ENCODE measurements at regions not wholly inside any gene's neighbourhood (a gene's known extent, or its start where the extent isn't known, plus 50 kb on each side); places are given as distances from the start of the nearest gene placed in this dataset.

GRCh38 chr9:115439641-115440040 lies 321.7 kb upstream of the TNC start:
- Histone ChIP-seq H3K4me1 (ENCODE audit: insufficient read depth, low read length, poor library complexity, severe bottlenecking) (no peaks in the 10 kb centered on the region), H3K4me3 (ENCODE audit: low read length, poor library complexity, severe bottlenecking) (no peak overlapping the region), H3K4me2 (ENCODE audit: low read depth, low read length, poor library complexity, severe bottlenecking) (no peak overlapping the region), H3F3A (ENCODE audit: low read depth) (no peaks in the 10 kb centered on the region), H3K9ac (ENCODE audit: low read depth, low read length, poor library complexity, severe bottlenecking) (no peak overlapping the region), H3K27me3 (ENCODE audit: insufficient read depth, low read length, poor library complexity, severe bottlenecking) (no peaks in the 10 kb centered on the region), H3K36me3 (ENCODE audit: insufficient read depth, low read length) (no peaks in the 10 kb centered on the region), H3K79me2 (ENCODE audit: insufficient read depth, low read length) (no peaks in the 10 kb centered on the region), H2AFZ (ENCODE audit: low read length) (no peak overlapping the region), H3K9me3 (ENCODE audit: insufficient read depth, low read depth, low read length) (no peaks in the 10 kb centered on the region), H3K9me2 (replicated peaks; ENCODE audit: low read depth, low read length) (no peaks in the 10 kb centered on the region), H4K20me1 (ENCODE audit: insufficient read depth, low read length, poor library complexity, severe bottlenecking) (no peaks in the 10 kb centered on the region)
- no peak for TF ChIP-seq CTCF (conservative IDR thresholded peaks at IDR 0.05; ENCODE audit: low read length)
- no peak for TF ChIP-seq EZH2phosphoT487 (IDR thresholded peaks at IDR 0.05; ENCODE audit: borderline replicate concordance)

- Histone ChIP-seq H3K36me3 (ENCODE audit: insufficient read depth, low read length) (no peaks in the 10 kb centered on the region), H3K4me3 (ENCODE audit: low read length, poor library complexity, severe bottlenecking) (no peak overlapping the region), H3K27me3 (ENCODE audit: insufficient read depth, low read length, poor library complexity, severe bottlenecking) (no peaks in the 10 kb centered on the region), H3F3A (ENCODE audit: low read depth) (no peaks in the 10 kb centered on the region), H3K9me3 (ENCODE audit: insufficient read depth, low read depth, low read length) (no peaks in the 10 kb centered on the region), H3K79me2 (ENCODE audit: insufficient read depth, low read length) (no peaks in the 10 kb centered on the region), H3K9ac (ENCODE audit: low read depth, low read length, poor library complexity, severe bottlenecking) (no peak overlapping the region), H4K20me1 (ENCODE audit: insufficient read depth, low read length, poor library complexity, severe bottlenecking) (no peaks in the 10 kb centered on the region), H3K4me1 (ENCODE audit: insufficient read depth, low read length, poor library complexity, severe bottlenecking) (no peaks in the 10 kb centered on the region), H3K4me2 (ENCODE audit: low read depth, low read length, poor library complexity, severe bottlenecking) (no peak overlapping the region), H2AFZ (ENCODE audit: low read length) (no peak overlapping the region), H3K9me2 (replicated peaks; ENCODE audit: low read depth, low read length) (no peaks in the 10 kb centered on the region)
- no peak for TF ChIP-seq EZH2phosphoT487 (IDR thresholded peaks at IDR 0.05; ENCODE audit: borderline replicate concordance)
- no peak for TF ChIP-seq CTCF (conservative IDR thresholded peaks at IDR 0.05; ENCODE audit: low read length)
These were observed 324.1 kb upstream of the TNC start for GRCh38 chr9:115442054-115442453.

DNA sequence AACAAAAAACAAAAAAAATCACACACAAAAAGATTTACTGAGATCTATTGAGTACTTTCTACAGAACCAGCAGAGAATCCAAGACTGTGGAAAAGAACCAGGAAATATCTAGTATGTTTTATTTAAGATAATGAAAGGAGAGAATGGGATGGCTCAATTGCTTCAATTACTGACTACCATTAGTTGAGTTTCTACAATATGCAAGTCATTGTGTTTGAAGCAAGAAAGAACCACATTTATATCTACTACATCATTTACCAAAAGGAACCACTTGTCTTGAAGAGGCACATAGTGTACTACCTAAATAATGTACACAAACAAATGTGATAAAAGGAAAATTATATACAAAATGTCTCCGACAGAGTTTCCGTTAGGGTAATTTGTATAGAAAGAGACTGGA lies 325.9 kb upstream of the TNC start:
- no peak overlapping the region for H2AFZ ChIP-seq (ENCODE audit: low read length)
- H3K4me3 ChIP-seq (ENCODE audit: low read length, poor library complexity, severe bottlenecking): no peak overlapping the region
- no peak overlapping the region for H3K4me2 ChIP-seq (ENCODE audit: low read depth, low read length, poor library complexity, severe bottlenecking)
- H3K9me2 ChIP-seq (replicated peaks; ENCODE audit: low read depth, low read length): no peaks in the 10 kb centered on the region
- no peaks in the 10 kb centered on the region for H3K79me2 ChIP-seq (ENCODE audit: insufficient read depth, low read length)
- H3F3A ChIP-seq (ENCODE audit: low read depth): no peaks in the 10 kb centered on the region
- H3K4me1 ChIP-seq (ENCODE audit: insufficient read depth, low read length, poor library complexity, severe bottlenecking): no peaks in the 10 kb centered on the region
- H3K9ac ChIP-seq (ENCODE audit: low read depth, low read length, poor library complexity, severe bottlenecking): no peak overlapping the region
- H3K27me3 ChIP-seq (ENCODE audit: insufficient read depth, low read length, poor library complexity, severe bottlenecking): no peaks in the 10 kb centered on the region
- H3K9me3 ChIP-seq (ENCODE audit: insufficient read depth, low read depth, low read length): no peaks in the 10 kb centered on the region
- H4K20me1 ChIP-seq (ENCODE audit: insufficient read depth, low read length, poor library complexity, severe bottlenecking): no peaks in the 10 kb centered on the region
- TF ChIP-seq EZH2phosphoT487 (IDR thresholded peaks at IDR 0.05; ENCODE audit: borderline replicate concordance) (no peak), CTCF (conservative IDR thresholded peaks at IDR 0.05; ENCODE audit: low read length) (no peak)
- H3K36me3 ChIP-seq (ENCODE audit: insufficient read depth, low read length): no peaks in the 10 kb centered on the region

All from Loucy (cell line).